ENCODE measurements at regions not wholly inside any gene's neighbourhood (a gene's known extent, or its start where the extent isn't known, plus 50 kb on each side); places are given as distances from the start of the nearest gene placed in this dataset.

GRCh38 chr2:16114070-16114469 lies 173.7 kb downstream of the MYCN start:
- TF ChIP-seq FOXP2 (optimal IDR thresholded peaks at IDR 0.05; ENCODE audit: borderline replicate concordance, extremely low read depth, extremely low read length, insufficient read depth) (no peak), REST (IDR thresholded peaks at IDR 0.05; ENCODE audit: insufficient read depth in 1 of 2, low read depth in 2 of 2, low read length in 2 of 2) (no peak), SIN3A (IDR thresholded peaks at IDR 0.05; ENCODE audit: borderline replicate concordance, insufficient read depth, low read length) (no peak), POLR2AphosphoS5 (IDR thresholded peaks at IDR 0.05; ENCODE audit: low read depth, low read length) (no peak), TAF1 (IDR thresholded peaks at IDR 0.05; ENCODE audit: borderline replicate concordance, insufficient read depth, low read length) (no peak)

GRCh38 chr2:16113568-16113967 lies 173.2 kb downstream of the MYCN start:
- TF ChIP-seq REST (IDR thresholded peaks at IDR 0.05; ENCODE audit: insufficient read depth in 1 of 2, low read depth in 2 of 2, low read length in 2 of 2) (no peak), FOXP2 (optimal IDR thresholded peaks at IDR 0.05; ENCODE audit: borderline replicate concordance, extremely low read depth, extremely low read length, insufficient read depth) (no peak), SIN3A (IDR thresholded peaks at IDR 0.05; ENCODE audit: borderline replicate concordance, insufficient read depth, low read length) (no peak), TAF1 (IDR thresholded peaks at IDR 0.05; ENCODE audit: borderline replicate concordance, insufficient read depth, low read length) (no peak), POLR2AphosphoS5 (IDR thresholded peaks at IDR 0.05; ENCODE audit: low read depth, low read length) (no peak)

GRCh38 chr2:16112972-16113560 lies 172.7 kb downstream of the MYCN start:
- no peak for TF ChIP-seq FOXP2 (optimal IDR thresholded peaks at IDR 0.05; ENCODE audit: borderline replicate concordance, extremely low read depth, extremely low read length, insufficient read depth)
- TF ChIP-seq SIN3A (IDR thresholded peaks at IDR 0.05; ENCODE audit: borderline replicate concordance, insufficient read depth, low read length): no peak
- no peak for TF ChIP-seq REST (IDR thresholded peaks at IDR 0.05; ENCODE audit: insufficient read depth in 1 of 2, low read depth in 2 of 2, low read length in 2 of 2)
- TF ChIP-seq TAF1 (IDR thresholded peaks at IDR 0.05; ENCODE audit: borderline replicate concordance, insufficient read depth, low read length): no peak
- TF ChIP-seq POLR2AphosphoS5 (IDR thresholded peaks at IDR 0.05; ENCODE audit: low read depth, low read length): no peak

GRCh38 chr2:16112251-16112971 lies 172.1 kb downstream of the MYCN start:
- TF ChIP-seq POLR2AphosphoS5 (IDR thresholded peaks at IDR 0.05; ENCODE audit: low read depth, low read length): no peak
- TF ChIP-seq FOXP2 (optimal IDR thresholded peaks at IDR 0.05; ENCODE audit: borderline replicate concordance, extremely low read depth, extremely low read length, insufficient read depth): no peak
- no peak for TF ChIP-seq REST (IDR thresholded peaks at IDR 0.05; ENCODE audit: insufficient read depth in 1 of 2, low read depth in 2 of 2, low read length in 2 of 2)
- TF ChIP-seq SIN3A (IDR thresholded peaks at IDR 0.05; ENCODE audit: borderline replicate concordance, insufficient read depth, low read length): no peak
- TF ChIP-seq TAF1 (IDR thresholded peaks at IDR 0.05; ENCODE audit: borderline replicate concordance, insufficient read depth, low read length): no peak
